Astrocyte (in vitro differentiated cells and primary cell): ENCODE measurements at regions not wholly inside any gene's neighbourhood (a gene's known extent, or its start where the extent isn't known, plus 50 kb on each side); places are given as distances from the start of the nearest gene placed in this dataset.

Experiments used
- DNase-seq: peaks from one replicate; pipeline ENCODE4 v3.0.0-alpha.2; 2010; ENCODE audit warnings: low read depth
- FAIRE-seq: peaks from 2 replicates; lab custom pipeline; 2011; peaks lifted over from hg19 to GRCh38; lab: Jason Lieb, UNC
- H2AFZ ChIP-seq: 2 replicates; pipeline ENCODE4 v1.6.0; 2012; ENCODE audit warnings: low read depth, low read length, inconsistent platforms
- H3K27ac ChIP-seq: 2 replicates; pipeline ENCODE4 v1.5.1; 2011; ENCODE audit warnings: low read depth, low read length, inconsistent platforms
- H3K27me3 ChIP-seq: 2 replicates; pipeline ENCODE4 v1.6.0; 2011; ENCODE audit warnings: low read length, inconsistent platforms; ENCODE audit not compliant: insufficient read depth
- H3K36me3 ChIP-seq: 2 replicates; pipeline ENCODE4 v1.5.1; 2011; ENCODE audit warnings: low read length, inconsistent platforms; ENCODE audit not compliant: insufficient read depth
- H3K4me1 ChIP-seq: 2 replicates; pipeline ENCODE4 v1.5.1; 2011; ENCODE audit warnings: low read length, inconsistent platforms; ENCODE audit not compliant: insufficient read depth
- H3K4me2 ChIP-seq: 2 replicates; pipeline ENCODE4 v1.6.0; 2012; ENCODE audit warnings: low read length, inconsistent platforms
- H3K4me3 ChIP-seq: 2 replicates; pipeline ENCODE4 v1.5.1; 2011; ENCODE audit warnings: low read depth, mild to moderate bottlenecking, low read length, inconsistent platforms; ENCODE audit not compliant: insufficient read depth
- H3K79me2 ChIP-seq: 2 replicates; pipeline ENCODE4 v1.6.0; 2012; ENCODE audit warnings: mild to moderate bottlenecking, low read length, inconsistent platforms; ENCODE audit not compliant: insufficient read depth
- H3K9ac ChIP-seq: 2 replicates; pipeline ENCODE4 v1.6.0; 2012; ENCODE audit warnings: mild to moderate bottlenecking, low read length, inconsistent platforms
- H3K9me3 ChIP-seq: 2 replicates; pipeline ENCODE4 v1.5.1; 2012; ENCODE audit warnings: low read depth, mild to moderate bottlenecking, low read length, inconsistent platforms; ENCODE audit not compliant: insufficient read depth
- H4K20me1 ChIP-seq: 2 replicates; pipeline ENCODE4 v1.6.0; 2012; ENCODE audit warnings: low read length, inconsistent platforms; ENCODE audit not compliant: insufficient read depth
- H3K27ac Mint-ChIP-seq: one replicate; pipeline ENCODE4 v1.8.0; 2021; ENCODE audit warnings: mild to moderate bottlenecking, mixed read lengths; ENCODE audit not compliant: unreplicated experiment
- H3K27me3 Mint-ChIP-seq: one replicate; pipeline ENCODE4 v1.8.0; 2021; ENCODE audit warnings: low read depth, mixed read lengths; ENCODE audit not compliant: unreplicated experiment
- H3K36me3 Mint-ChIP-seq: one replicate; pipeline ENCODE4 v1.8.0; 2021; ENCODE audit warnings: low read depth, mixed read lengths; ENCODE audit not compliant: unreplicated experiment
- H3K4me1 Mint-ChIP-seq: one replicate; pipeline ENCODE4 v1.8.0; 2021; ENCODE audit warnings: low read depth, mixed read lengths; ENCODE audit not compliant: unreplicated experiment
- H3K4me3 Mint-ChIP-seq: one replicate; pipeline ENCODE4 v1.8.0; 2021; ENCODE audit warnings: mild to moderate bottlenecking, moderate library complexity, mixed read lengths; ENCODE audit not compliant: unreplicated experiment
- H3K9me3 Mint-ChIP-seq: one replicate; pipeline ENCODE4 v1.8.0; 2021; ENCODE audit warnings: mild to moderate bottlenecking, mixed read lengths; ENCODE audit not compliant: unreplicated experiment
- CTCF ChIP-seq: IDR thresholded peaks from 2 replicates; pipeline ENCODE4 v1.5.1; 2011; ENCODE audit warnings: low read depth, mild to moderate bottlenecking, inconsistent platforms, low read length, moderate library complexity; ENCODE audit not compliant: insufficient read depth
- EZH2 ChIP-seq: IDR thresholded peaks from 2 replicates; pipeline ENCODE4 v1.6.1; 2012; ENCODE audit warnings: mild to moderate bottlenecking, low read length, inconsistent platforms; ENCODE audit not compliant: insufficient read depth

DNA sequence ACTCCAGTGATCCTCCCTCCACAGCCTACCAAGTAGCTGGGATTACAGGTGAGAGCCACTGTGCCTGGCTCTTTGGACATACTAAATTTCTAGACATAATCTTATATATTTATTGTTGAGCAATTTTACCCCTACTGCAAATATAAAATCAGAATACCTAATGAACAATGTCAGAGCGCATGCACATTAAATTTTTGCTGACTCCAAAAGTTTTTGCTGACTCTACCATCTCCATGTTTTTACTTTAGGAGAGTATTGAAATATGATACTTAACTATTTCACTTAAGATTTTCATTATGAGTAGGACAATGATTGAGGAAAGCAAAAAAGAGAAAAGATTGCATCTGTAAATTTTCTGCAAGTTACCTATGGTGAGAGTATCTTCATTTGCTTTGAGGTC lies 402.3 kb downstream of the LRRC70 start:
- H2AFZ ChIP-seq: no peak overlapping the region
- DNase-seq: no peak
- H3K9me3 Mint-ChIP-seq: peaks cover 4% of the 10 kb centered on the region
- H3K27me3 ChIP-seq: no peaks in the 10 kb centered on the region
- no peaks in the 10 kb centered on the region for H4K20me1 ChIP-seq
- H3K9ac ChIP-seq: no peak overlapping the region
- no peak overlapping the region for H3K4me3 ChIP-seq
- FAIRE-seq: no peak
- H3K27me3 Mint-ChIP-seq: no peaks in the 10 kb centered on the region
- H3K36me3 Mint-ChIP-seq: no peaks in the 10 kb centered on the region
- no peaks in the 10 kb centered on the region for H3K79me2 ChIP-seq
- H3K27ac ChIP-seq: no peak overlapping the region
- H3K4me2 ChIP-seq: no peak overlapping the region
- H3K4me1 ChIP-seq: no peaks in the 10 kb centered on the region
- H3K4me3 Mint-ChIP-seq: no peak overlapping the region
- no peak for TF ChIP-seq CTCF
- TF ChIP-seq EZH2: no peak
- no peaks in the 10 kb centered on the region for H3K36me3 ChIP-seq
- no peaks in the 10 kb centered on the region for H3K4me1 Mint-ChIP-seq
- H3K9me3 ChIP-seq: peaks cover 1% of the 10 kb centered on the region
- H3K27ac Mint-ChIP-seq: no peak overlapping the region

DNA sequence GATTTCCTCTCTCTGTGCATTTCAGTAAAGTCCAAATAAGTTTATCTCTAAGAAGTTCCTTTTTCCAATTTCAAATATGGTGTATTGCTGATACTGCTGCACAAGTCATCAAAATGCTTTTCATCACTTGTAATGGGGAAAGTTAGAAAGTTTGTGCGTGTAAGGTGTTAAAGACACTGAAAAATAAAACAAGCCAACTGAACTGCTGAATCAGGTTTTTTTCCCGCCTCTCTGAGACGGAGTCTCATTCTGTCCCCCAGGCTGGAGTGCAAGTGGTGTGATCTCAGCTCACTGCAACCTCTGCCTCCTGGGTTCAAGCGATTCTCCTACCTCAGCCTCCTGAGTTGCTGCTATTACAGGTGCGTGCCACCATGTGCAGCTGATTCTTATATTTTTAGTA lies 400.9 kb downstream of the LRRC70 start:
- Histone ChIP-seq H3K9me3 (peaks cover 2% of the 10 kb centered on the region), H3K27ac (no peak overlapping the region), H3K36me3 (no peaks in the 10 kb centered on the region), H3K79me2 (no peaks in the 10 kb centered on the region), H2AFZ (no peak overlapping the region), H3K27me3 (no peaks in the 10 kb centered on the region), H3K4me2 (no peak overlapping the region), H3K9ac (no peak overlapping the region), H3K4me1 (no peaks in the 10 kb centered on the region), H3K4me3 (no peak overlapping the region), H4K20me1 (no peaks in the 10 kb centered on the region)
- FAIRE-seq (no peak), DNase-seq (no peak)
- H3K36me3 Mint-ChIP-seq: no peaks in the 10 kb centered on the region
- no peak overlapping the region for H3K27ac Mint-ChIP-seq
- TF ChIP-seq CTCF (no peak), EZH2 (no peak)
- no peaks in the 10 kb centered on the region for H3K4me1 Mint-ChIP-seq
- H3K4me3 Mint-ChIP-seq: no peak overlapping the region
- H3K9me3 Mint-ChIP-seq: no peaks in the 10 kb centered on the region
- H3K27me3 Mint-ChIP-seq: no peaks in the 10 kb centered on the region

DNA sequence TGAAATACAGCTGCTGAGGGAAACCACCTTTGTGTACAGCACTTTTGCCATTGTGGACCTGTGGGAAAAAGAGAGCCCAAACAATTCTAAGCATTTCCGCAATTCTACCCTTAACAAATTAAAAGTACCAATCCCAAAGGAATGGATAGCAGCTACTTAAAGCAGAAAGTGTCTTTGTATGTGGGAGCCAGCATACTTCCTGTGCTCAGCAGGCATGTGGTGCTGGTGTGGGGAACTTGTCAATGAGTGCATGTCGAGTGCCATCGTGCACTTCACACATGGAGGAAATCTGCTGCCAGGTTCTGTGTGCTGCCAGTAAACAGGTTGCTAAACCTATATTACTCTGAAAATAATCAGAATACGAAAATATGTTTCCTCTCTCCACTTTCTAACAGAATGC lies 399.0 kb downstream of the LRRC70 start:
- FAIRE-seq (no peak), DNase-seq (no peak)
- no peaks in the 10 kb centered on the region for H3K79me2 ChIP-seq
- H3K27me3 ChIP-seq: no peaks in the 10 kb centered on the region
- no peak overlapping the region for H3K9ac ChIP-seq
- no peak overlapping the region for H3K4me3 ChIP-seq
- no peak for TF ChIP-seq CTCF
- Mint-ChIP-seq H3K27ac (no peak overlapping the region), H3K4me1 (no peaks in the 10 kb centered on the region), H3K27me3 (no peaks in the 10 kb centered on the region), H3K9me3 (no peaks in the 10 kb centered on the region), H3K4me3 (no peak overlapping the region), H3K36me3 (no peaks in the 10 kb centered on the region)
- H3K4me1 ChIP-seq: no peaks in the 10 kb centered on the region
- H3K36me3 ChIP-seq: no peaks in the 10 kb centered on the region
- H3K4me2 ChIP-seq: no peak overlapping the region
- no peak overlapping the region for H3K27ac ChIP-seq
- no peak overlapping the region for H2AFZ ChIP-seq
- no peaks in the 10 kb centered on the region for H4K20me1 ChIP-seq
- H3K9me3 ChIP-seq: peaks cover 2% of the 10 kb centered on the region
